Neural cell (in vitro differentiated cells): ENCODE measurements at regions not wholly inside any gene's neighbourhood (a gene's known extent, or its start where the extent isn't known, plus 50 kb on each side); places are given as distances from the start of the nearest gene placed in this dataset.

ENCODE experiments used
- H2AFZ ChIP-seq: fragments of 200-600, 300-800 bp; sonication (generic), shearing (Covaris generic); 2 replicates; pipeline ENCODE4 v1.6.0; 2014; ENCODE audit warnings: low read depth, mild to moderate bottlenecking, antibody characterized with exemption, low read length, moderate library complexity
- H3F3A ChIP-seq: fragments of 200-600 bp; shearing (Covaris generic); 2 replicates; pipeline ENCODE4 v1.6.1; 2016; ENCODE audit warnings: mild to moderate bottlenecking, moderate library complexity, mixed read lengths, antibody characterized with exemption, low read length; ENCODE audit not compliant: insufficient read depth, poor library complexity, severe bottlenecking
- H3K27ac ChIP-seq: fragments of 200-600, 300-800 bp; sonication (generic), shearing (Covaris generic); 2 replicates; pipeline ENCODE4 v1.5.1; 2014; ENCODE audit warnings: mild to moderate bottlenecking, low read length, moderate library complexity
- H3K27me3 ChIP-seq: fragments of 300-800, 200-600 bp; sonication (generic), shearing (Covaris generic); 2 replicates; pipeline ENCODE4 v1.6.0; 2014; ENCODE audit warnings: mild to moderate bottlenecking, low read depth, low read length, moderate library complexity; ENCODE audit not compliant: insufficient read depth
- H3K36me3 ChIP-seq: fragments of 300-800, 200-600 bp; sonication (generic), shearing (Covaris generic); 2 replicates; pipeline ENCODE4 v1.5.1; 2014; ENCODE audit warnings: mild to moderate bottlenecking, antibody characterized with exemption, low read length, moderate library complexity; ENCODE audit not compliant: insufficient read depth
- H3K4me2 ChIP-seq: fragments of 300-800, 200-600 bp; sonication (generic), shearing (Covaris generic); 2 replicates; pipeline ENCODE4 v1.6.0; 2014; ENCODE audit warnings: mild to moderate bottlenecking, low read length
- H3K4me3 ChIP-seq: fragments of 300-800, 200-600 bp; sonication (generic), shearing (Covaris generic); 2 replicates; pipeline ENCODE4 v1.5.1; 2014; ENCODE audit warnings: mild to moderate bottlenecking, low read length, moderate library complexity
- H3K79me2 ChIP-seq: fragments of 200-600 bp; shearing (Covaris generic); replicated peaks from 2 replicates; pipeline ENCODE4 v1.6.0; 2014; ENCODE audit warnings: mild to moderate bottlenecking, low read length, moderate library complexity; ENCODE audit not compliant: insufficient read depth
- H3K9ac ChIP-seq: fragments of 300-800, 200-600 bp; sonication (generic), shearing (Covaris generic); 2 replicates; pipeline ENCODE4 v1.6.1; 2016; ENCODE audit warnings: mild to moderate bottlenecking, low read length, mixed read lengths
- H3K9me2 ChIP-seq: fragments of 200-600 bp; shearing (Covaris generic); 2 replicates; pipeline ENCODE4 v1.6.1; 2016; ENCODE audit warnings: mild to moderate bottlenecking, low read length, mixed read lengths; ENCODE audit not compliant: insufficient read depth
- H3K9me3 ChIP-seq: fragments of 200-600, 300-800 bp; sonication (generic), shearing (Covaris generic); 2 replicates; pipeline ENCODE4 v1.6.1; 2016; ENCODE audit warnings: mild to moderate bottlenecking, mixed run types, low read length, moderate library complexity, mixed read lengths
- H4K20me1 ChIP-seq: fragments of 200-600 bp; shearing (Covaris generic); 2 replicates; pipeline ENCODE4 v1.6.1; 2016; ENCODE audit warnings: mild to moderate bottlenecking, mixed run types; ENCODE audit not compliant: insufficient read depth
- EP300 ChIP-seq: fragments of 450-650 bp; conservative IDR thresholded peaks from 2 replicates; pipeline ENCODE4 v1.6.1; 2014; ENCODE audit warnings: antibody characterized with exemption, mild to moderate bottlenecking, moderate library complexity; ENCODE audit not compliant: poor library complexity, severe bottlenecking
- EZH2 ChIP-seq: fragments of 200-600, 300-800 bp; shearing (Covaris generic), sonication (generic); IDR thresholded peaks from 2 replicates; pipeline ENCODE4 v1.6.1; 2014; ENCODE audit warnings: antibody characterized with exemption, low read length, borderline replicate concordance, mild to moderate bottlenecking; ENCODE audit not compliant: insufficient read depth, poor library complexity, severe bottlenecking
- MXI1 ChIP-seq: fragments of 450-650 bp; conservative IDR thresholded peaks from 2 replicates; pipeline ENCODE4 v1.6.1; 2014; ENCODE audit warnings: antibody characterized with exemption, mild to moderate bottlenecking; ENCODE audit not compliant: poor library complexity, severe bottlenecking
- POLR2AphosphoS5 ChIP-seq: IDR thresholded peaks from 2 replicates; pipeline ENCODE4 v1.6.1; 2012
- RAD21 ChIP-seq: fragments of 450-650 bp; conservative IDR thresholded peaks from 2 replicates; pipeline ENCODE4 v1.6.1; 2014; ENCODE audit warnings: antibody characterized with exemption, mild to moderate bottlenecking, moderate library complexity
- SMC3 ChIP-seq: fragments of 450-650 bp; conservative IDR thresholded peaks from 2 replicates; pipeline ENCODE4 v1.6.1; 2014; ENCODE audit warnings: antibody characterized with exemption, mild to moderate bottlenecking, moderate library complexity; ENCODE audit not compliant: poor library complexity
- TAF1 ChIP-seq: IDR thresholded peaks from 2 replicates; pipeline ENCODE4 v1.6.1; 2012; ENCODE audit warnings: low read depth
- TF ChIP-seq, protein P1 (sequence below): fragments of 450-650 bp; IDR thresholded peaks from 2 replicates; pipeline ENCODE4 v1.5.1; 2014; ENCODE audit warnings: antibody characterized with exemption, mild to moderate bottlenecking, moderate library complexity; ENCODE audit not compliant: poor library complexity, severe bottlenecking
- TF ChIP-seq, protein P2 (sequence below): IDR thresholded peaks from 2 replicates; pipeline ENCODE4 v1.6.1; 2012; ENCODE audit warnings: borderline replicate concordance

DNA sequence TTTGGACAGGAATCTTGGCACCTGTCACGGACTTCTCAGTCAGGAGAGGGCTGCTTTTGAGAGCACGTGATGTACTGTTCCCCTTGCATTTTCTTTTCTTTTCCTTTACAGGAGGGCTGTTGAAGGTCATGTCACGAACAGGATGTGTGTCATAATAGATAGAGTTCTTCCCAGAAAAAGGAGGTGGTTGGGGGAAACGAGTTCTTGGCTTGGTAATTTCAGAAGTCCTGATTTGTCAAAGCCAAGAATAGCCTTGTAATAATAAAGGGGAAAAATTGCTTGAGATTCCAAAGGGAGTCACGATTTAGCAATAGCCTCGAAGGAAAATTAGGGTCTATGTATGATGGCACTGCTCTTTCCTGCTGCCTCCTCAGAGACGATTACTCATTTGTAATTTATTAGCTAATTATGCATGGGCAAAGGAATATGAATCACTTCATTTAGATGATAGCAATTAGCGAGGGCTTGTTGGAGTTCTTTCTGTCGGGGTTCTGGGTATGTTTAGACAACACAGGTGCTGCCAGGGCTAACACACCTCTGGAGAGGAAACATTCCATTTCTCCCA, 277.7 kb upstream of the N4BP1 start:
- no peaks in the 10 kb centered on the region for H3K27me3 ChIP-seq
- no peaks in the 10 kb centered on the region for H3K79me2 ChIP-seq
- no peak overlapping the region for H3K9ac ChIP-seq
- no peaks in the 10 kb centered on the region for H3K9me2 ChIP-seq
- H4K20me1 ChIP-seq = no peaks in the 10 kb centered on the region
- no peaks in the 10 kb centered on the region for H3K9me3 ChIP-seq
- H3K4me3 ChIP-seq = no peak overlapping the region
- TF ChIP-seq EZH2 (no peak), EP300 (no peak), SMC3 (no peak)
- no peaks in the 10 kb centered on the region for H3F3A ChIP-seq
- no peak overlapping the region for H3K4me2 ChIP-seq
- no peak overlapping the region for H2AFZ ChIP-seq
- H3K36me3 ChIP-seq = no peaks in the 10 kb centered on the region
- no peak overlapping the region for H3K27ac ChIP-seq

DNA sequence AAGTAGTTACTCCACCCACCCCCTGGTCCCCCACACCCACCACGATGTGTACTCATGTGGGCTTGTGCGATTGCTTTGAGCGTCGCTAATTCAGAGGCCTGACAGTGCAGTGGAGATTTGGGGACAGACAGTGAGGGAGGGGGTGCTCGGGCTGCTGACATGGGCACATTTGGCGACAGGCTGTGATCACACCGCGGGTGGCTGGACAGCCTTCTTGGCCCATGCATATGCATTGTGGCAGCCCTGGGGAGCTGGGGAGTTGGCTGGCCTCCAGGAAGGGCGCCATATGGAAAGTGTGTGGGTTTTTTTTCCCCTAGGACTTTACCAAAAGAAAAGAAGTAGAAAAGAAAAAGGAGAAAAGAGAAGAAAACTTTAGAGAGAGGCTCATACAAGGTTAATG, 275.5 kb upstream of the N4BP1 start:
- no peaks in the 10 kb centered on the region for H3K79me2 ChIP-seq
- no peaks in the 10 kb centered on the region for H3K9me2 ChIP-seq
- no peak overlapping the region for H3K4me3 ChIP-seq
- no peaks in the 10 kb centered on the region for H3K9me3 ChIP-seq
- no peaks in the 10 kb centered on the region for H3K27me3 ChIP-seq
- H2AFZ ChIP-seq = no peak overlapping the region
- no peak overlapping the region for H3K27ac ChIP-seq
- H3F3A ChIP-seq = no peaks in the 10 kb centered on the region
- TF ChIP-seq TAF1 (no peak), EZH2 (no peak), EP300 (no peak), MXI1 (no peak), RAD21 (no peak), POLR2AphosphoS5 (no peak), SMC3 (no peak)
- TF ChIP-seq, protein P1, sequence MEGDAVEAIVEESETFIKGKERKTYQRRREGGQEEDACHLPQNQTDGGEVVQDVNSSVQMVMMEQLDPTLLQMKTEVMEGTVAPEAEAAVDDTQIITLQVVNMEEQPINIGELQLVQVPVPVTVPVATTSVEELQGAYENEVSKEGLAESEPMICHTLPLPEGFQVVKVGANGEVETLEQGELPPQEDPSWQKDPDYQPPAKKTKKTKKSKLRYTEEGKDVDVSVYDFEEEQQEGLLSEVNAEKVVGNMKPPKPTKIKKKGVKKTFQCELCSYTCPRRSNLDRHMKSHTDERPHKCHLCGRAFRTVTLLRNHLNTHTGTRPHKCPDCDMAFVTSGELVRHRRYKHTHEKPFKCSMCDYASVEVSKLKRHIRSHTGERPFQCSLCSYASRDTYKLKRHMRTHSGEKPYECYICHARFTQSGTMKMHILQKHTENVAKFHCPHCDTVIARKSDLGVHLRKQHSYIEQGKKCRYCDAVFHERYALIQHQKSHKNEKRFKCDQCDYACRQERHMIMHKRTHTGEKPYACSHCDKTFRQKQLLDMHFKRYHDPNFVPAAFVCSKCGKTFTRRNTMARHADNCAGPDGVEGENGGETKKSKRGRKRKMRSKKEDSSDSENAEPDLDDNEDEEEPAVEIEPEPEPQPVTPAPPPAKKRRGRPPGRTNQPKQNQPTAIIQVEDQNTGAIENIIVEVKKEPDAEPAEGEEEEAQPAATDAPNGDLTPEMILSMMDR = no peak
- TF ChIP-seq, protein P2, sequence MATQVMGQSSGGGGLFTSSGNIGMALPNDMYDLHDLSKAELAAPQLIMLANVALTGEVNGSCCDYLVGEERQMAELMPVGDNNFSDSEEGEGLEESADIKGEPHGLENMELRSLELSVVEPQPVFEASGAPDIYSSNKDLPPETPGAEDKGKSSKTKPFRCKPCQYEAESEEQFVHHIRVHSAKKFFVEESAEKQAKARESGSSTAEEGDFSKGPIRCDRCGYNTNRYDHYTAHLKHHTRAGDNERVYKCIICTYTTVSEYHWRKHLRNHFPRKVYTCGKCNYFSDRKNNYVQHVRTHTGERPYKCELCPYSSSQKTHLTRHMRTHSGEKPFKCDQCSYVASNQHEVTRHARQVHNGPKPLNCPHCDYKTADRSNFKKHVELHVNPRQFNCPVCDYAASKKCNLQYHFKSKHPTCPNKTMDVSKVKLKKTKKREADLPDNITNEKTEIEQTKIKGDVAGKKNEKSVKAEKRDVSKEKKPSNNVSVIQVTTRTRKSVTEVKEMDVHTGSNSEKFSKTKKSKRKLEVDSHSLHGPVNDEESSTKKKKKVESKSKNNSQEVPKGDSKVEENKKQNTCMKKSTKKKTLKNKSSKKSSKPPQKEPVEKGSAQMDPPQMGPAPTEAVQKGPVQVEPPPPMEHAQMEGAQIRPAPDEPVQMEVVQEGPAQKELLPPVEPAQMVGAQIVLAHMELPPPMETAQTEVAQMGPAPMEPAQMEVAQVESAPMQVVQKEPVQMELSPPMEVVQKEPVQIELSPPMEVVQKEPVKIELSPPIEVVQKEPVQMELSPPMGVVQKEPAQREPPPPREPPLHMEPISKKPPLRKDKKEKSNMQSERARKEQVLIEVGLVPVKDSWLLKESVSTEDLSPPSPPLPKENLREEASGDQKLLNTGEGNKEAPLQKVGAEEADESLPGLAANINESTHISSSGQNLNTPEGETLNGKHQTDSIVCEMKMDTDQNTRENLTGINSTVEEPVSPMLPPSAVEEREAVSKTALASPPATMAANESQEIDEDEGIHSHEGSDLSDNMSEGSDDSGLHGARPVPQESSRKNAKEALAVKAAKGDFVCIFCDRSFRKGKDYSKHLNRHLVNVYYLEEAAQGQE = no peak
- no peak overlapping the region for H3K4me2 ChIP-seq
- no peaks in the 10 kb centered on the region for H3K36me3 ChIP-seq
- H3K9ac ChIP-seq = no peak overlapping the region
- H4K20me1 ChIP-seq = no peaks in the 10 kb centered on the region
